ENCODE measurements at regions not wholly inside any gene's neighbourhood (a gene's known extent, or its start where the extent isn't known, plus 50 kb on each side); places are given as distances from the start of the nearest gene placed in this dataset.

DNA sequence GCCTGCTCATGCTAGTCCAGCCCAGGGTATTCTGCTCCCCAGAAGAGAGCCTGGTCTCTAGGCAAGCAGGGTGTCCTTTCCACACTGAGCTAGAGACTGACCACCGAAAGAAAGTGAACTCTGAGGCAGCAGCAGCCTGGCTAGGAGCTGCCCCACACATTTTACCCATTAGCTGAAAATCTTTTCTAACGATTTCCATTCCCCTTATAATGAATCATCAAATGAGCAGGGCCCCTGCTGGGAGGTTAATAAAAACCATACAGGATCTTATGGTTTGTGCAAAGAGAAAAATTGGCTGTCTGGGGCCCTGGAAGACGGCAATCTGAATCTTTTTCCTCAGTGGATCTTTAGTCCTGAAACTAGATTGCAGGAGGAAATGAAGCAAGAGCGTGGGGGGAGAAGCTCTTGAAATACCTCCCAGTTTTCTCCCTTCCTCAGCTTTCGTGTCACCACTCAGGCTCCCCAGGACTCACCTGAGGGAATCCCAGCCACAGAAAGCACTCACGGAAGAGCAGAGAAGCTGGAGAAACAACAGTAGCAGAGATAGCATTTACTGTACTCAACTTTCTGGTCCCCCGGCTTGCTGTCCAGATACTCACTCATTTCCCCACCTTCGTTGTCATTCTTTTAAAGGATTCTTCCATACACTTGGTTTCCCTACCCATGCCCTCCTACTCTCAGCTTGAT lies 74.7 kb upstream of the CD44 start:
- DNase-seq (ENCODE audit: low read depth, low spot score): no peak
- POLR2A ChIA-PET: interaction anchor here (1.6 to 1.7 kb wide), 2 partner anchors 10 to 28 kb away, joined by 6 to 9 read pairs; no protein-coding TSS in a partner anchor

DNA sequence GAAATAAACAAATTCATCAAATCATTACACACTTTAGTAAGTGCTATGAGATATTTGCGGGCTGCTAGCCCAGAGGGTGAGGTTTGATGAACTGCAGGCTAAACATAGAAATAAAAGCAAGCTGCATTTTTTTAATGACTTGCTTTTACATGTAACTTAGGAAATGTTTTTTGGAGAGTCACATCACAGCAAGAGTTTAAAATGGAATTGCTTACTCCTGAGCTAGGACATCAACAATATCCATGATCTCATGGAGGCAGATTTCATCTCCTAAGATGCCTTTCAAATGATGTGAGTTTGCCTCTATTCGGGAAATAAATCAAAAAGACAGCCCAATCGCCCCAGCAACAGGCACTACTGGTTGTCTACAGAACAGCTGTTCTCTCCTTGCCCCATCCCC lies 73.4 kb upstream of the CD44 start:
- no peak overlapping the region for H3K4me3 ChIP-seq (ENCODE audit: low read depth, low read length)
- no peak for DNase-seq (ENCODE audit: low read depth, low spot score)
- POLR2A ChIA-PET: interaction anchor here (0.6 kb wide), 1 partner anchor 29 kb away, joined by 3 read pairs; no protein-coding TSS in a partner anchor
- CTCF ChIA-PET: interaction anchor here (1.3 kb wide), 1 partner anchor 102 kb away, joined by 3 read pairs; no protein-coding TSS in a partner anchor
- TF ChIP-seq, protein P1, sequence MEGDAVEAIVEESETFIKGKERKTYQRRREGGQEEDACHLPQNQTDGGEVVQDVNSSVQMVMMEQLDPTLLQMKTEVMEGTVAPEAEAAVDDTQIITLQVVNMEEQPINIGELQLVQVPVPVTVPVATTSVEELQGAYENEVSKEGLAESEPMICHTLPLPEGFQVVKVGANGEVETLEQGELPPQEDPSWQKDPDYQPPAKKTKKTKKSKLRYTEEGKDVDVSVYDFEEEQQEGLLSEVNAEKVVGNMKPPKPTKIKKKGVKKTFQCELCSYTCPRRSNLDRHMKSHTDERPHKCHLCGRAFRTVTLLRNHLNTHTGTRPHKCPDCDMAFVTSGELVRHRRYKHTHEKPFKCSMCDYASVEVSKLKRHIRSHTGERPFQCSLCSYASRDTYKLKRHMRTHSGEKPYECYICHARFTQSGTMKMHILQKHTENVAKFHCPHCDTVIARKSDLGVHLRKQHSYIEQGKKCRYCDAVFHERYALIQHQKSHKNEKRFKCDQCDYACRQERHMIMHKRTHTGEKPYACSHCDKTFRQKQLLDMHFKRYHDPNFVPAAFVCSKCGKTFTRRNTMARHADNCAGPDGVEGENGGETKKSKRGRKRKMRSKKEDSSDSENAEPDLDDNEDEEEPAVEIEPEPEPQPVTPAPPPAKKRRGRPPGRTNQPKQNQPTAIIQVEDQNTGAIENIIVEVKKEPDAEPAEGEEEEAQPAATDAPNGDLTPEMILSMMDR (IDR thresholded peaks at IDR 0.05; ENCODE audit: insufficient read depth, low read length, missing control alignments): no peak

More for the DNA sequence above, 74.7 kb upstream of the CD44 start:
- TF ChIP-seq, protein P1 (IDR thresholded peaks at IDR 0.05; ENCODE audit: insufficient read depth, low read length, missing control alignments): no peak
- CTCF ChIA-PET: interaction anchor here (0.9 to 1.4 kb wide), 5 partner anchors 9 to 421 kb away, joined by 3 read pairs; no protein-coding TSS in a partner anchor
- H3K4me3 ChIP-seq (ENCODE audit: low read depth, low read length): no peak overlapping the region

DNA sequence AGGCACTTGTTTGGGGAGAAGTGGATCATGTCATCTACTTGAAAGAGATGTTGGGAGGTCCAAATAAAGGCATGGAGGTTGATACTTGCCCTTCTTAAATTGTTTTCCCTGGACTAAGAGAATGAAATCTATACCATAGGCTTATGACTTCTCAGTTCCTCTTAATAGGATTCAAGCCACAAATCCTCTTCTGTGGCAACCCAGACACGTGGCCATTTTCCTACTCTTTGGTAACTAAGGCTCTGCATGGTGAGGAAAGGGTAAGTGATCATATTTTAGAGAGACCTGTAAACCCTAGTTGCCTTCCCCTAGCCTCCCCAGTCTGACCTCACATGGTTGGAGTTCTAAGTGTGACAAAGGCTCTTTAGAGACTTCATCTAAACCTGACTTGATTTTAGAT lies 72.9 kb upstream of the CD44 start:
- TF ChIP-seq, protein P1 (IDR thresholded peaks at IDR 0.05; ENCODE audit: insufficient read depth, low read length, missing control alignments): no peak
- no peak for DNase-seq (ENCODE audit: low read depth, low spot score)
- ChIA-PET CTCF (interaction anchor here (1.3 kb wide), 1 partner anchor 101 kb away, joined by 3 read pairs; no protein-coding TSS in a partner anchor), POLR2A (no interaction called here)
- no peak overlapping the region for H3K4me3 ChIP-seq (ENCODE audit: low read depth, low read length)

DNA sequence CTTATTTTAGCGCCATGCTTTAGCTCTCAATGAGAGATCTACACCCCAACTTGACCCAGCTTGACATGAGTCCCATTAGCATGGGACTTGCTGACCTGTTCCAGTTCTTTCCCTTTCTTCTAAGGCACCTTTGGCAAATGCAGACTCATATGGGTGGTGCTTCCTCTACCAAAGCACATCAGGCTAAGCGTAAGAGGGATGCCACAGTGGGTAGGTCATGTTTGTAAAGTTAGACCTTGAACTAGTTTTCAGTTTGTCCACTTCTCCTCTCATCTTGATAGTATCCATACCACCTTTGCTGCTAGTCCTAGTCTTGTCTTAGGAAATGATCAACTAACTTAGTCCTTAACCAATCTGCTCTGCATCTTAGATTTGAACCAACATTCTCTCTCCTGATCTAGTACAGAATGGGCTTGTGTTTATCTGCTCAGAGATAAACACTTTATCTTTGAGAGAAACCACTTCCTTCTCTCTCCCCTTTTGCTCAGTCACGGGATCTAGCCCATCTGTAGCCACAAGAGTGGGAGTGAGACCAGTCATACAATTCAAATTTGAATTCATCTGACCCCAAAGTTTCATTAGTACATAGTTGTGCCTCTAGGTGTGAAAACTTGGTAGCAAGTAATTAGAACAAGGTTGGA lies 72.1 kb upstream of the CD44 start:
- DNase-seq (ENCODE audit: low read depth, low spot score): no peak
- ChIA-PET POLR2A (no interaction called here), CTCF (interaction anchor here (0.6 kb wide), 1 partner anchor 10 kb away, joined by 3 read pairs; no protein-coding TSS in a partner anchor)
- TF ChIP-seq, protein P1 (IDR thresholded peaks at IDR 0.05; ENCODE audit: insufficient read depth, low read length, missing control alignments): no peak
- H3K4me3 ChIP-seq (ENCODE audit: low read depth, low read length): no peak overlapping the region

DNA sequence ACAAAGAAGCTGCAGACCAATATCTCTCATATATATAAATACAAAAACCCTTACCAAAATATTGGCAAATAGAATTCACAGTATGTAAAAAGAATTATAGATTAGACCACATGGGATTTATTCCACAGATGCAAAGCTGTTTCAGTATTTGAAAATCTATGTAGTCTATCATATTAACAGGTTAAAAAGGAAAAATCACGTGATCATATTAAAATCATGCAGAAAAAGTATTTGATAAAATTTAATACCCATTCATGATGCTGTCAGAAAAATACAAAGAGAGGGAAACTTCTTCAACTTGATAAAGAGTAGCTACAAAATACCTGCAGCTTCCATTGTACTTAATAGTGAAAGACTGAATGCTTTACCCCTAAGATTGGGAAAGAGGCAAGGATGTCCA lies 67.2 kb upstream of the CD44 start:
- no peak for DNase-seq (ENCODE audit: low read depth, low spot score)
- H3K4me3 ChIP-seq (ENCODE audit: low read depth, low read length): no peak overlapping the region
- ChIA-PET CTCF (interaction anchor here (0.8 to 1.3 kb wide), 2 partner anchors 16 to 320 kb away, joined by 3 read pairs; no protein-coding TSS in a partner anchor), POLR2A (no interaction called here)
- TF ChIP-seq, protein P1 (IDR thresholded peaks at IDR 0.05; ENCODE audit: insufficient read depth, low read length, missing control alignments): no peak

Measured in AG04449 (cell line).